SU-DHL-6 (cell line): ENCODE measurements at regions not wholly inside any gene's neighbourhood (a gene's known extent, or its start where the extent isn't known, plus 50 kb on each side); places are given as distances from the start of the nearest gene placed in this dataset.

Source experiments
- H2AFZ ChIP-seq: fragments of 200-600 bp; sonication (generic); 2 replicates; pipeline ENCODE4 v1.6.1; 2014; ENCODE audit warnings: low read depth, mild to moderate bottlenecking, moderate library complexity, mixed read lengths, antibody characterized with exemption, low read length; ENCODE audit not compliant: severe bottlenecking
- H3F3A ChIP-seq: fragments of 200-600 bp; shearing (Covaris generic); 2 replicates; pipeline ENCODE4 v1.6.0; 2016; ENCODE audit warnings: antibody characterized with exemption, mild to moderate bottlenecking; ENCODE audit not compliant: insufficient read depth
- H3K27ac ChIP-seq: fragments of 200-600 bp; sonication (generic); 2 replicates; pipeline ENCODE4 v1.5.1; 2016; ENCODE audit warnings: low read depth, mild to moderate bottlenecking, low read length, moderate library complexity, mixed read lengths
- H3K27me3 ChIP-seq: fragments of 200-600 bp; sonication (generic), shearing (Covaris generic); 2 replicates; pipeline ENCODE4 v1.6.0; 2014; ENCODE audit warnings: mild to moderate bottlenecking, low read length
- H3K36me3 ChIP-seq: fragments of 200-600 bp; sonication (generic); 2 replicates; pipeline ENCODE4 v1.6.1; 2014; ENCODE audit warnings: mild to moderate bottlenecking, low read length, mixed read lengths
- H3K4me2 ChIP-seq: fragments of 300-600, 200-600 bp; shearing (Covaris generic), sonication (generic); 2 replicates; pipeline ENCODE4 v1.6.0; 2014; ENCODE audit warnings: low read length, low read depth, mild to moderate bottlenecking; ENCODE audit not compliant: poor library complexity, severe bottlenecking
- H3K4me3 ChIP-seq: fragments of 200-600 bp; sonication (generic); 2 replicates; pipeline ENCODE4 v1.5.1; 2014; ENCODE audit warnings: antibody characterized with exemption, low read length, mild to moderate bottlenecking, mixed read lengths; ENCODE audit not compliant: insufficient read depth, poor library complexity, severe bottlenecking
- H3K79me2 ChIP-seq: fragments of 200-600 bp; sonication (generic); 2 replicates; pipeline ENCODE4 v1.6.1; 2014; ENCODE audit warnings: mild to moderate bottlenecking, low read length, moderate library complexity; ENCODE audit not compliant: insufficient read depth
- H3K9ac ChIP-seq: fragments of 200-600 bp; sonication (generic); 2 replicates; pipeline ENCODE4 v1.7.0; 2014; ENCODE audit warnings: mild to moderate bottlenecking, low read length
- H3K9me2 ChIP-seq: fragments of 200-600 bp; sonication (generic); replicated peaks from 2 replicates; pipeline ENCODE4 v1.6.1; 2014; ENCODE audit warnings: low read length; ENCODE audit not compliant: insufficient read depth
- H3K9me3 ChIP-seq: fragments of 200-600 bp; sonication (generic); 2 replicates; pipeline ENCODE4 v1.6.1; 2014; ENCODE audit warnings: low read length, mixed read lengths; ENCODE audit not compliant: insufficient read depth
- H4K20me1 ChIP-seq: fragments of 200-600 bp; sonication (generic); 2 replicates; pipeline ENCODE4 v1.6.1; 2014; ENCODE audit warnings: low read depth, mild to moderate bottlenecking, antibody characterized with exemption, low read length, moderate library complexity, mixed read lengths
- CTCF ChIP-seq: fragments of 200-600 bp; sonication (generic); IDR thresholded peaks from one replicate; pipeline ENCODE4 v1.5.1; 2017; ENCODE audit warnings: antibody characterized with exemption, mild to moderate bottlenecking, low read length, moderate library complexity; ENCODE audit not compliant: insufficient read depth, poor library complexity, severe bottlenecking
- EZH2phosphoT487 ChIP-seq: fragments of 200-600 bp; sonication (generic), shearing (Covaris generic); conservative IDR thresholded peaks from 2 replicates; pipeline ENCODE4 v1.6.1; 2018; ENCODE audit warnings: mild to moderate bottlenecking, antibody characterized with exemption, low read length, moderate library complexity, mixed read lengths

DNA sequence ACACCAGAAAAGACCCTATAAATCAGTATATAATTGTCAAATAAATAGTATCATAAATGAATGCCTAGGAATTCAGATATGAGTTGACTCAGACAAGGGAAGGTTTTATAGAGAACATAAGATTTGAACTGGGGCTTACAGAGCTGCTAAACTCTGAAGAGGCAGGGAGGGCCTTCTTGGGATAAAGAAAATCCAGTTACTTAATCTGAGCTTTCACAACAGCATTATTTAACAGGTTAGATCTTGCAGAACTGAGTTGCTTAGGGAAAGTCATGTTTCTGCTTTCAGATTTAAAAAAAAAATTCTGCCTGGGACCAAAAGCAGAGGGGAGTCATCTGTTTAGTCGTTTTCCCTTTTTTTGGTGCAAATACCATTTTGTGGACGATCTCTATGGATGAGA, 594.8 kb upstream of the FZD8 start:
- Histone ChIP-seq H3K79me2 (no peaks in the 10 kb centered on the region), H2AFZ (no peak overlapping the region), H3K9ac (no peak overlapping the region), H3F3A (no peaks in the 10 kb centered on the region), H3K9me2 (no peaks in the 10 kb centered on the region), H3K27me3 (no peaks in the 10 kb centered on the region), H4K20me1 (no peaks in the 10 kb centered on the region), H3K36me3 (no peaks in the 10 kb centered on the region), H3K9me3 (no peaks in the 10 kb centered on the region), H3K27ac (no peak overlapping the region), H3K4me3 (no peak overlapping the region), H3K4me2 (no peak overlapping the region)
- TF ChIP-seq EZH2phosphoT487 (no peak), CTCF (no peak)

DNA sequence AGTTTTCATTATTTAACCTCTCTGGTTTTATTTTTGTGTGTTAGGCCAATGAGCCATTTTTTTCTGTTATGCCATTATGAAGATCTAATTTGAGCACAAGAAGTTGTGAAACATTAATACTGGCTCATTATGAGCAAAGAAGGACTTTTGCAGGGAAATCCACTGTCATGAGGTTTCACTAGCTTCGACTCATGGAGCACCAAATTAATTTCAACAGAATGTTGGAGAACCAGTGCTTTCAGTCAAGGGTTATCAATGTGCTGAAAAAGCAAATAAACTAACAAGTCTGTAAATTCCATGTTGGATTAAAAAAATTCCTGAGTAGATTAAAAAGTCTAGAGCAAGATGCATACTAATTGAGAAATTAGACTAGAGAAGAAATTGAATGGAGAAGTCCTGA, 594.2 kb upstream of the FZD8 start:
- H3K9me2 ChIP-seq, result no peaks in the 10 kb centered on the region
- no peak overlapping the region for H3K27ac ChIP-seq
- no peaks in the 10 kb centered on the region for H3K79me2 ChIP-seq
- H3K9ac ChIP-seq, result no peak overlapping the region
- no peaks in the 10 kb centered on the region for H3K36me3 ChIP-seq
- H3F3A ChIP-seq, result no peaks in the 10 kb centered on the region
- H4K20me1 ChIP-seq, result no peaks in the 10 kb centered on the region
- no peaks in the 10 kb centered on the region for H3K9me3 ChIP-seq
- no peak overlapping the region for H3K4me2 ChIP-seq
- no peak overlapping the region for H2AFZ ChIP-seq
- no peaks in the 10 kb centered on the region for H3K27me3 ChIP-seq
- TF ChIP-seq EZH2phosphoT487 (no peak), CTCF (no peak)
- no peak overlapping the region for H3K4me3 ChIP-seq

DNA sequence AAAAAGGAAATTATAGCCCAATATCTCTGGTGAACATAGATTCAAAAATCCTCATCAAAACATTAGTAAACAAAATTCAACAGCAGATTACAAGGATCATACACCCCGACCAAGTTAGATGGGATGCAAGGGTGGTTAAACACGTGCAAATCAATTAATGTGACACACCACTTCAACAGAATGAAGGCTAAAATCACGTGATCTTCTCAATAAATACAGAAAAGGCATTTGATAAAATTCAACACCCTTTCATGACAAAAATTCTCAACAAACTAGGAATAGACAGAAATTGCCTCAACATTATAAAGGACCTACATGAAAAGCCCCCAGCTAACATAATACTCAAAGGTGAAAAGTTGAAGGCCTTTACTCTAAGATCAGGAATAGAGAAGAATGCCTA, 590.8 kb upstream of the FZD8 start:
- Histone ChIP-seq H3K9ac (no peak overlapping the region), H3K4me3 (no peak overlapping the region), H4K20me1 (no peaks in the 10 kb centered on the region), H3K4me2 (no peak overlapping the region), H3K27ac (no peak overlapping the region), H3K9me2 (no peaks in the 10 kb centered on the region), H3F3A (no peaks in the 10 kb centered on the region), H3K9me3 (no peaks in the 10 kb centered on the region), H3K79me2 (no peaks in the 10 kb centered on the region), H2AFZ (no peak overlapping the region), H3K27me3 (no peaks in the 10 kb centered on the region), H3K36me3 (no peaks in the 10 kb centered on the region)
- no peak for TF ChIP-seq EZH2phosphoT487
- TF ChIP-seq CTCF, result no peak
